KMS-11 (cell line): ENCODE measurements at regions not wholly inside any gene's neighbourhood (a gene's known extent, or its start where the extent isn't known, plus 50 kb on each side); places are given as distances from the start of the nearest gene placed in this dataset.
"Not testable (repeated sequence)": the region's sequence is repeated elsewhere in the genome, so short reads cannot be mapped to it uniquely, and the experiment has no call there.

Experiments used
- H2AFZ ChIP-seq: fragments of 200-600 bp; sonication (generic); 2 replicates; pipeline ENCODE4 v1.6.1; 2016; ENCODE audit warnings: antibody characterized with exemption, mixed run types, low read depth
- H3K27ac ChIP-seq: fragments of 200-600 bp; sonication (generic); 2 replicates; pipeline ENCODE4 v1.6.1; 2016; ENCODE audit warnings: mild to moderate bottlenecking, mixed run types
- H3K27me3 ChIP-seq: fragments of 200-600 bp; sonication (generic); 2 replicates; pipeline ENCODE4 v1.6.1; 2017; ENCODE audit warnings: mild to moderate bottlenecking, low read depth, mixed run types, moderate library complexity; ENCODE audit not compliant: insufficient read depth
- H3K36me3 ChIP-seq: fragments of 200-600 bp; sonication (generic); 2 replicates; pipeline ENCODE4 v1.6.1; 2017; ENCODE audit warnings: mild to moderate bottlenecking, mixed run types; ENCODE audit not compliant: insufficient read depth
- H3K4me1 ChIP-seq: fragments of 200-600 bp; sonication (generic); 2 replicates; pipeline ENCODE4 v1.6.1; 2016; ENCODE audit warnings: mild to moderate bottlenecking, low read depth, mixed run types; ENCODE audit not compliant: poor library complexity, severe bottlenecking
- H3K4me2 ChIP-seq: fragments of 200-600 bp; sonication (generic); 2 replicates; pipeline ENCODE4 v1.7.0; 2016; ENCODE audit warnings: mild to moderate bottlenecking, mixed run types
- H3K4me3 ChIP-seq: fragments of 200-600 bp; sonication (generic); IDR thresholded peaks from 2 replicates; pipeline ENCODE4 v1.6.1; 2017; ENCODE audit warnings: low read depth, low read length, mixed read lengths; ENCODE audit not compliant: insufficient read depth
- H3K79me2 ChIP-seq: fragments of 200-600 bp; sonication (generic); 2 replicates; pipeline ENCODE4 v1.6.1; 2016; ENCODE audit warnings: low read depth, mixed run types; ENCODE audit not compliant: insufficient read depth
- H3K9ac ChIP-seq: fragments of 200-600 bp; sonication (generic); 2 replicates; pipeline ENCODE4 v1.6.1; 2016; ENCODE audit warnings: mild to moderate bottlenecking, mixed run types
- H4K20me1 ChIP-seq: fragments of 200-600 bp; sonication (generic); 2 replicates; pipeline ENCODE4 v1.6.1; 2016; ENCODE audit warnings: mild to moderate bottlenecking, mixed run types; ENCODE audit not compliant: insufficient read depth
- TF ChIP-seq, protein P1 (sequence below): fragments of 200-600 bp; sonication (generic); conservative IDR thresholded peaks from 2 replicates; pipeline ENCODE4 v1.6.1; 2017; ENCODE audit warnings: low read depth, mild to moderate bottlenecking, antibody characterized with exemption, low read length, moderate library complexity, mixed read lengths

DNA sequence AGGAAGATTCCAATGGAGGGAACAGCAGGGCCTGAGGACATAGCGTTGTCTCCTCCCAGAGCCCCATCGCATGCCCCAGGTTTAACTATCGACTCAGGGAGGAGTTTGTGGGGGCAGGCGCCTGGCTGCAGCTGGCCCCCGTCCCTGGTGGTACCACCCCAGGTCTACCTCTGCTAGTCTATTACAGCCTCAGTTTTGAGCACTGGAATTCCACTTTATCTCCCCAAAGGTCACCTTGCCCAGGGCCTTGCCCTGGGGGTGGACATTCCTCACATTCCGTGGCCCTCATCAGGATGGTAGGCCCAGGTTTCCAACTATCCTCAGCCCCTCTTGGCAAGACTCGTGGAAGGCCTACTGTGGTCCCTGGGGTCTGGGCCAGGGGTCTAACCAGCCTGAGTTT, 65.4 kb upstream of the SSBP3 start:
- no peak overlapping the region for H3K4me3 ChIP-seq
- TF ChIP-seq, protein P1, sequence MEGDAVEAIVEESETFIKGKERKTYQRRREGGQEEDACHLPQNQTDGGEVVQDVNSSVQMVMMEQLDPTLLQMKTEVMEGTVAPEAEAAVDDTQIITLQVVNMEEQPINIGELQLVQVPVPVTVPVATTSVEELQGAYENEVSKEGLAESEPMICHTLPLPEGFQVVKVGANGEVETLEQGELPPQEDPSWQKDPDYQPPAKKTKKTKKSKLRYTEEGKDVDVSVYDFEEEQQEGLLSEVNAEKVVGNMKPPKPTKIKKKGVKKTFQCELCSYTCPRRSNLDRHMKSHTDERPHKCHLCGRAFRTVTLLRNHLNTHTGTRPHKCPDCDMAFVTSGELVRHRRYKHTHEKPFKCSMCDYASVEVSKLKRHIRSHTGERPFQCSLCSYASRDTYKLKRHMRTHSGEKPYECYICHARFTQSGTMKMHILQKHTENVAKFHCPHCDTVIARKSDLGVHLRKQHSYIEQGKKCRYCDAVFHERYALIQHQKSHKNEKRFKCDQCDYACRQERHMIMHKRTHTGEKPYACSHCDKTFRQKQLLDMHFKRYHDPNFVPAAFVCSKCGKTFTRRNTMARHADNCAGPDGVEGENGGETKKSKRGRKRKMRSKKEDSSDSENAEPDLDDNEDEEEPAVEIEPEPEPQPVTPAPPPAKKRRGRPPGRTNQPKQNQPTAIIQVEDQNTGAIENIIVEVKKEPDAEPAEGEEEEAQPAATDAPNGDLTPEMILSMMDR, result no peak
- no peak overlapping the region for H3K27ac ChIP-seq

DNA sequence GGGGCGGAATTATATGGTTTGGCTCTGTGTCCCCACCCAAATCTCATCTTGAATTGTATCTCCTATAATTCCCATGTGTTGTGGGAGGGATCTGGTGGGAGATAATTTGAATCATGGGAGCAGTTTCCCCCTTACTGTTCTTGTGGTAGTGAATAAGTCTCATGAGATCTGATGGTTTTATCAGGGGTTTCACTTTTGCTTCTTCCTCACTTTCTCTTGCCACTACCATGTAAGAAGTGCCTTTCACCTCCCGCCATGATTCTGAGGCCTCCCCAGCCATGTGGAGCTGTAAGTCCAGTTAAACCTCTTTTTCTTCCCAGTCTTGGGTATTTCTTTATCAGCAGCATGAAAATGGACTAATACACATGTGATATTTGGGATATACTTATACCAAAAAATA, 63.2 kb upstream of the SSBP3 start:
- H3K27ac ChIP-seq, H3K9ac ChIP-seq, H2AFZ ChIP-seq, H3K4me3 ChIP-seq, H3K4me2 ChIP-seq, H4K20me1 ChIP-seq, H3K36me3 ChIP-seq, H3K4me1 ChIP-seq, H3K79me2 ChIP-seq, H3K27me3 ChIP-seq: not testable (repeated sequence)

More for the DNA sequence above, 65.4 kb upstream of the SSBP3 start:
- H2AFZ ChIP-seq, result no peak overlapping the region
- H3K79me2 ChIP-seq, result no peaks in the 10 kb centered on the region
- no peak overlapping the region for H3K4me2 ChIP-seq
- H3K36me3 ChIP-seq, result no peaks in the 10 kb centered on the region
- no peaks in the 10 kb centered on the region for H4K20me1 ChIP-seq
- no peak overlapping the region for H3K9ac ChIP-seq
- H3K27me3 ChIP-seq, result no peaks in the 10 kb centered on the region
- H3K4me1 ChIP-seq, result no peaks in the 10 kb centered on the region

DNA sequence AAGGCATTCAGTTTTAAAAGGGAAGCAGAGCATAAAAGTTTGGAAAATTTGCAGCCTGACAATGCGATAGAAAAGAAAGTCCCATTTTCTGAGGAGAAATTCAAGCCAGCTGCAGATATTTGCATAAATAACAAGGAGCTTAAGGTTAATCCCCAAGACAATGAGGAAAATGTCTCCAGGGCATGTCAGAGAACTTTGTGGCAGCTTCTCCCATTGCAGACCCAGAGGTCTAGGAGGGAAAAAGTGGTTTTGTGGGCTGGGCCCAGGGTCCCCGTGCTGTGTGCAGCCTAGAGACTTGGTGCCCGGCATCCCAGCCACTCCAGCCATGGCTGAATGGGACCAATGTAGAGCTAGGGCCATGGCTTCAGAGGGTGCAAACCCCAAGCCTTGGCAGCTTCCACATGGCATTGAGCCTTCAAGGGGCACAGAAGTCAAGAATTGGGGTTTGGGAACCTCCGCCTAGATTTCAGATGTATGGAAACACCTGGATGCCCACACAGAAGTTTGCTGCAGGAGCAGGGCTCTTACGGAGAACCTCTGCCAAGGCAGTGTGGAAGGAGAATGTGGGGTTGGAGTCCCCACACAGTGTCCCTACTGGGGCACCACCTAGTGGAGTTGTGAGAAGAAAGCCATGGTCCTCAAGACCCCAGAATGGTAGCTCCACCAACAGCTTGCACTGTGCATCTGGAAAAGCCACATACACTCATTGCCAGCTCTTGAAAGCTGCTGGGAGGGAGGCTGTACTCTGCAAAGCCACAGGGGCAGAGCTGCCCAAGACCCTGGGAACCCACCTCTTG, 62.3 kb upstream of the SSBP3 start:
- H2AFZ ChIP-seq, H3K27ac ChIP-seq, H3K27me3 ChIP-seq, H3K4me1 ChIP-seq, H3K79me2 ChIP-seq, H3K36me3 ChIP-seq, H4K20me1 ChIP-seq, H3K4me2 ChIP-seq, H3K9ac ChIP-seq, H3K4me3 ChIP-seq: not testable (repeated sequence)

DNA sequence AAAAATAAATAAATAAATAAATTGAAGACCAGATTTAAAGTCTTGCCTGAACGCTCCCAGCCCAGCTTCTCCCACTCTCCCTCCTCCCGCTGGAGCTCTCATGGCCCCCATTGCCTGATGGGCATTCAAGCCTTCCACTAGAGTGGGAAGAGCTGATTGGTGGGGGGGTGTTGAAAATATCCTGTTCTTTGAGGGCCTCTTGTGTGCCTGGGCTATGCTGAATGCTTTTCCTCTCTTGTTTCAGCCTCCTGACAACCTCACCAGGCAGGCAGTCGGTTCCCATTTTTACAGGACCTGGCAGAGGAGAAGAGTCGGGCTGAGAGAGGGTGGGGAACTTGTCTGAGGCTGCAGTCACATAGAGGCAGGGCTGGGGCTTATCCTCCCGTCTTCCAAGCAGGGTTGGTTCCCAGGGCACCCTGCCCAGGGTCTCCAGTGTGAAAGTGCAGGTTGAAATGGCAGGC, 59.2 kb upstream of the SSBP3 start:
- Histone ChIP-seq H3K9ac (no peak overlapping the region), H3K79me2 (no peaks in the 10 kb centered on the region), H2AFZ (no peak overlapping the region), H3K4me2 (no peak overlapping the region), H3K36me3 (no peaks in the 10 kb centered on the region), H3K27ac (no peak overlapping the region), H4K20me1 (no peaks in the 10 kb centered on the region), H3K4me1 (no peaks in the 10 kb centered on the region), H3K4me3 (no peak overlapping the region), H3K27me3 (no peaks in the 10 kb centered on the region)
- TF ChIP-seq, protein P1, result no peak

DNA sequence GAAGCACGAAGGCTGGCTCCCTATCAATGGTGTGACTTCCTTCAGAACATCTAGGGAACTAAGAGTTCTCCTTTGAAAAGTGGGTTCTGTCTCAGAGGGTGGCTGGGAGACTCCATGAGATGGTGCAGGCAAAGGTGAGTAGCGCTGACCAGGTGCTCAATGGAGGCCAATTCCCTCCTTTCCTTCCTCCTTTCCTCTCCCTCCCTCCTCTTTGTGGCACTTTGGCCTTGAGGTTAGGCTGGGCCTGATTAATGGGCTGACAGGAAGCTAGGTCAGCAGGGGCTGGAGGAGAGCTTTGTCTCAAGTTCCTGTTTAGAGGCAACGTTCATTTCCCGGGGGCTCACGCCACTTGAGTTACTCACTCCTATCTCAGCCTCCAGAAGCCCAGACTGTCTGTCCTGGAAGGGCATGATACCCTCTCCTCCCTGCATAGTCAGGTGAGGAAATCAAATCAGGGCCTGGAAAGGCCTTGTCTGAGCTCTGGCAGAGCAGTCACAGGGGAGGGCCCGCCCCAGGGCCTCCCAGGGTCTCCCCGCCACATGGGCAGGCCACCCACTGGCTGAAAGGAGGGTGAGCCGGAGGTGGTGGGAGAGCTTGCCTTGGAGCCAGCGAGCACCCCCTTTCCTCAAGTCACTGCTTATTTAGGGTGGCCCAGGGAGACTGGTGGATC, 58.4 kb upstream of the SSBP3 start:
- Histone ChIP-seq H4K20me1 (no peaks in the 10 kb centered on the region), H3K27me3 (no peaks in the 10 kb centered on the region), H3K79me2 (no peaks in the 10 kb centered on the region), H3K4me1 (peaks cover 4% of the 10 kb centered on the region), H3K36me3 (no peaks in the 10 kb centered on the region), H3K9ac (no peak overlapping the region), H3K27ac (no peak overlapping the region), H2AFZ (no peak overlapping the region), H3K4me2 (no peak overlapping the region), H3K4me3 (no peak overlapping the region)
- TF ChIP-seq, protein P1, result no peak
